Stimulated activated CD4-positive, alpha-beta T cell treated with anti-CD3 and anti-CD28 coated beads, Interleukin-12 subunit alpha, Interleukin-12 subunit beta, amount 100 ng/mL, for 24 hours (primary cell): ENCODE measurements at regions not wholly inside any gene's neighbourhood (a gene's known extent, or its start where the extent isn't known, plus 50 kb on each side); places are given as distances from the start of the nearest gene placed in this dataset.

Source experiments
- DNase-seq, 2 experiments: peaks; one replicate each; pipeline ENCODE4 v3.0.0-alpha.2; 2020; ENCODE audit warnings: low read depth in 2 of 2

DNA sequence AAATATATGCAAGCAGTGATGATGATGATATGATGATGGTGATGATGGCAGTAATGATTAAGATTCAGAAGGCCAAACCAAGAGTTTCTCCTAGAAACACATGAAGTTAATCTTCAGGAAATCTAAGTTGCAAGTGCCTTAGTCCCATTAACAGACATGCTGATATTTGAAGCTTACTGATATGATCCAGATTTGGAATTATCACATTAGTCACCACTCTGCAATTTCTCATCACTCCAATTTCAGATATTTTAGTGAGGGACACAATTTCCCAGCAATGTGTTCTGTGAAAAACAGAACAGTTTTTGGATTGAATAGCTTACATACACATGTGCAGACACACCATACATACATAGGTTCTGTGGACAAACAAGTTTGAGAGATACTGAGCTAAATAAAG is 411.4 kb upstream of the FAT3 start:
- no peak for DNase-seq

DNA sequence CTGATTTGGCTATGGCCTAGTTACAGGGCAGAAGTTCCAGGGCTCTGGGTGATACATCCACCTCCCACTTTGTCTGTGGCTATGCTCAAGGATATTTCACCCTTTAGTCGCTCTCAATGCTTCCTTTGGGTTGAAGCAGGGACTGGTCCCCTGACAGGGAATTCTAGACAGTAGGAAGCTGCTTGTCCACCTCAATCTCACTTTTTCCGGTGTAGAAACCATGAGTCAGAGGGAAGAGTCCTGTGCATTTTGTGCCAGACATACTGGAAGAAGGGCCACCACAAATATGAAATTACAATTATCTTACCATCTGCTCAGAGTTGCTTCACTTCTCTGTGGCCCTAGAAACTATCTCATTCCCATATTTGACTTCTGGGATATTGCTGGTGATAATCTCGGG is 413.7 kb upstream of the FAT3 start:
- no peak for DNase-seq

GRCh38 chr11:91805293-91805692 is 419.3 kb upstream of the FAT3 start:
- no peak for DNase-seq

GRCh38 chr11:91804042-91804441 is 420.6 kb upstream of the FAT3 start:
- no peak for DNase-seq

GRCh38 chr11:91802475-91802874 is 422.1 kb upstream of the FAT3 start:
- no peak for DNase-seq

DNA sequence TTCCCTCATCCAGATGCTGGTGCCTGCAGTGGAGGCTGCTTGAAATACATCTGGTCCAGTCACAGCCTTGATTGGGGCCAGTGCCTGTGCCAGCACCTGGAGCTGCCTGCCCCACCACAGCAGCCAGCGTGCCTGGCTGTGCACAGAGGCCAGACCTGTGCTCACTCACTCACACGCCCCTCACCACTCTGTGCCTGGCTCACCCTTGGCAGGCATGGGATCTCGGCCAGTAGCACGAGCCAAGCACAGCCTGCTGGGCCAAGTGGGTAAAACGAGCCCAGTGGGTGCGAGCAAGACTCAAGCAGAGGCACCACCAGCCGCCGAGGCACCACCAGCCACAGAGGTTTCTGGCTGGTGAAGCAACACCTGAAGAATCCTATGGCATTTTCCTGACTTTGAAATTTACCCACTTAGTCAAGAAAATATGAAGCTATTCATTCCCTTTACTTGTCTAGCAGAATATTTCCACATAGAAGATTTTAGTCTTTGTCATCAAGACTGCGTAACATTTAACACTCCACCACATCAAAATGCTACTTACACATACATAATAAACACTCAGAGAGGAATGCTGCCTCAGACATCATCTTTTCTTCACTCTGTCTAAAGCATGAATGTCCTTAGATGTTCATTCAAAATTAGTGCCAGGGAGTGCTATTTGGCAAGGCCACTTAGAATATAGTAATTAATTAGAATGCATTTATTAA is 424.3 kb upstream of the FAT3 start:
- no peak for DNase-seq

DNA sequence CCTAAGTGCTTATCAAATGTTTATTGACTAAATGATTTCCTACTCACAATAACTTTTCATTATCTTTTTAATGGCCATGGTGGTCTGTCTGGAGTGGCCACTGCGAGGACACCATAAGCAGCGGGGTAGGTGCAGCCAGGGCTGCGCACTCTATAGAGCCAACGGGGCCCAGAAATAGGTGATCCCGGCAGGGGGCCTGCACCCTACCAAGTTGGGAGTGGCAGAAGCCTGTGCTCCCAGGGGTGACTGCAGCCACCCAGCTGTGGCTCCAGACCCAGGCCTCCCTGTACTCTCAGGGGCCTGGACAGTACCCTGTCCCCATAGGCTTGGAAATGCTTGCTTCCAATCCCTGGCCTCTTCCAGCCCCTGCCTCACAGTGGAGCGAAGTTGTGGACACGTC is 426.4 kb upstream of the FAT3 start:
- DNase-seq = no peak

- no peak for DNase-seq
Measured at GRCh38 chr11:91796999-91797398, 427.6 kb upstream of the FAT3 start.

DNA sequence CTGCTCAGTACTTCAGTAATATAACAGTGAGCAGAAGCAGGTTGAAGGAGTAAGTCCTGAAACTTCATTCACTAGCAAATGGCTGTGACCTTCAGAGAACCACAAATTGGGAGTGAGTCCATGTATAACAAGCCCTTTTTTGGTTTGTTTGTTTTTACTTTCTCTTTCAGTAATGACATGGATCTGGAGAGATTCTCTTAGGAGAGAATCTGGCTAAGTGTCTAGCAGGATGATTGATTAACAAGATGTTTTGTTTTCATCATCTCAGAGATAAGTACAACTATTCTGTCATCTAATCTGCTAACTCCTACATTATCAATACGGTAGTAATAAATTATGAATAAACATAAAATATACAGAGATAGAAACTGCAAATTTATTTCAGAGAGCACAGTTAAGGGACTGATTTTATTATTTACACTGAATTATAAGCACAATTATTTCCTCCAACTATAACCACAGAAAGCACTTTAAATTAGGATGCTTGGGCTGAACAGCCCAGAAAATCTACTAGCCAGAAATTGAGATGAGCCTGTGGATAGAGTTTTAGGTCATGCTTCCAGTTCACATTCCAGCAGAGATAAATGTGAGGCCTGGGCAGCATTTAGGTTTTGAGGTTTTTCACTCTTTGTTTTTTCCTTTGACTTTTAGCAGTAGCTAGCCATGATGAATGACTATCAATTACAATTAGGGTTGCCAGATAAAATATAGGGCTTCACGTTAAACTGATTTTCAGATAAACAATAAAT is 429.3 kb upstream of the FAT3 start:
- no peak for DNase-seq

DNA sequence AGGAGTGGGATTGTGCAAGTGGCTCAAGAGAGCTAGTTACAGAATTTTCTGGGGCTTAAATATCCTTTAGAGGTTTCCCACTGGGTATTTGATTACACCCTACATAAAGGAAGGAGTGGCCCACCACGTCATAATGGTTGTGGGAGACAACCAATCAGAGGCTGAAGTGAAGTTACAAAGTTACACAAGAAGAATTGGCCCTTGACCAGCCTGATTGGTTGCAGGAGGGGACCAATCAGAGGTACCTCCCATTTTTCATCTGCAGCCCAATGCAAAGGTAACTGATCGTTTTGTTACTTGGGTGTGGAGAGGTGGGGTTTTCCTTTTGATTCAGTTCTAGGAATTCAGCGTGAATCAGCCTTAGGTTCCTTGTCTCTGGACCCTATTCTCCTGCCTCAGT is 430.5 kb upstream of the FAT3 start:
- DNase-seq = no peak

DNA sequence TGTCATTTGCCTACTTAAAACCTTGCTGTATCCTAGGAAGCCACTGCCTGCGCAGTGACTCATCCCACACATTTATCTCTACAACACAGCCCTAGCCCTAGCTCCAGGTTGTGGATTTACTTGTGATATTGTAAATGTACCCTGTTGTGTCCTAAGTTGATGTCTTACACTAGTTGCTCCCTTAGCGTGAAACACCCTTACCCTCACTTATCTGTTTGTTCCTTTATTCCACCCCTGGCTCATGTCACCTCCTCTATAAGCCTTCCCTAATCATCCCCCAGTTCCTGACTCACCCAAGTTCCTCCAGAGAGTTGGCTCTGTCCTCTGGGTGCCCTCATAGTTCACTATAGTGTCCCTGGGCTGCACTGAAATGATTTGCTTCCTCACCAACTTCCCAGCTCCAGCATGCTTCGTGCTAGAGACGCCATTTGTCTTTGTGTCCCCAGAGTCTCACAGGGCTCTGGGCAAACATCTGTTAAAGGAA is 431.8 kb upstream of the FAT3 start:
- DNase-seq = no peak

DNA sequence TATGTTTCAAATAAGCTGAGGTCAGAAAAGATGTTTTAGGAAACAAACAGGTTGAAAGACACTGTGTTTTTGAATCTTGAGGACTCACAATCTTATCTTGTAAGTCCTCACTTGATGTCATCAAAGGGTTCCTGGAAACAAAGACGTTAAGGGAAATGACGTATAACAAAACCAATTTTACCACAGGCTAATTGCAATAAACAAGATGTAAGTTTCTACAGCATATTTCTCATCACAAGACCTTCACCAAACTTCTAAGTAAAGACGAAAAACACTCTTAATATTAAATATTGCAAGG is 433.5 kb upstream of the FAT3 start:
- no peak for DNase-seq

- no peak for DNase-seq
Measured at GRCh38 chr11:91790346-91791170, 434.1 kb upstream of the FAT3 start.

DNA sequence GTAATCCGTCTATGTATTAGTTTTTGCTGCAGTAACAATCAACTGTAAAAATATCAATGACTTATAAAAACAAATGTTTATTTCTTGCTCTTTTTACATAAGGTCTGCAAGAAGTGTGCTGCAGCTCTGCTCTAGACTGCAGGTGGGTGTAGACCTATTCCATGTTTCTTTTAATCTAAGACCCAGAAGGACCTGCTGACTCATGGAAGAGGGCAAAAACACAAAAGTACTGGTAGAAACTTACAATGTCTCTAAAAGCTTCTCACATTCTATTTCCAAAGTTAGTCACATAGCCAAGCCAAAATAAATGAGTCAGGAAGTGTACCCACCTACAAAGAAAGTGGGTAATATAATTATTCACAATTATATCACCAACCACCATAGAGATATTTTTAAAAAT is 435.9 kb upstream of the FAT3 start:
- no peak for DNase-seq

- DNase-seq = no peak
Measured at GRCh38 chr11:91786097-91786496, 438.5 kb upstream of the FAT3 start.

DNA sequence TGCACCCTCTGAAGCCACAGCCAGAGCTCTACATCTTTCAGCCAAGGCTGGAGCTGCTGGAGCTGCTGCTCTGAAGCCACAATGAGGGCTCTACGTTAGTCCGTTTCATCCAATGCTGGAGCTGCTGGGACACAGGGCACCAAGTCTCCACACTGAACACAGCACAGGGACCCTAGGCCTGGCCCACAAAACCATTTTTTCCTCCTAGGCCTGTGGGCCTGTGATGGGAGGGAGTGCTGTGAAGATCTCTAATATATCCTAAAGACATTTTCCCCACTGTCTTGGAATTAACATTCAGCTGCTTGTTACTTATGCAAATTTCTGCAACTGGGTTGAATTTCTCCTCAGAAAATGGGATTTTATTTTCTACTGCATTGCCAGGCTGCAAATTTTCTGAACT is 441.4 kb upstream of the FAT3 start:
- no peak for DNase-seq

- no peak for DNase-seq
Measured at GRCh38 chr11:91778758-91779157, 445.9 kb upstream of the FAT3 start.

- DNase-seq = no peak
Measured at GRCh38 chr11:91776655-91777054, 448.0 kb upstream of the FAT3 start.

- DNase-seq = no peak
Measured at GRCh38 chr11:91773090-91773489, 451.5 kb upstream of the FAT3 start.

- DNase-seq = no peak
Measured at GRCh38 chr11:91771961-91772360, 452.7 kb upstream of the FAT3 start.

DNA sequence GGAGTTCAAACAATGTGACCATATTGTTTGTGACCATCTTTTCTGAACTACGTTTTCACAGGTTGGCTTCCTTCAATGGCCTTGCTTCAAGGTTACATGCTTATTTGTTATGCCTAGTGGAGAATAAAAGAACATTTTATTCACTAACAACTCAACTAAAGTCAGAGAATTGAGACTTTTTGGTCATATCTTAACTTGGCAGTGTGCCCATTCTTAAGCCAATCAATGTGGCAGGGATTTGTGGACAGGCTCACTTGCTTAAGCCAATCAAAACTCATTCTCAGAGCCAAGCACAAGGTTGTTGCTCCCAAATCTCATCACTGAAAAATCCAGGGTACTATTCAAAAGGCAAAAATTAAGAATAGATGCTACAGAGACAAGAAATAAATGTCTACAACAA is 455.8 kb upstream of the FAT3 start:
- DNase-seq = no peak

DNA sequence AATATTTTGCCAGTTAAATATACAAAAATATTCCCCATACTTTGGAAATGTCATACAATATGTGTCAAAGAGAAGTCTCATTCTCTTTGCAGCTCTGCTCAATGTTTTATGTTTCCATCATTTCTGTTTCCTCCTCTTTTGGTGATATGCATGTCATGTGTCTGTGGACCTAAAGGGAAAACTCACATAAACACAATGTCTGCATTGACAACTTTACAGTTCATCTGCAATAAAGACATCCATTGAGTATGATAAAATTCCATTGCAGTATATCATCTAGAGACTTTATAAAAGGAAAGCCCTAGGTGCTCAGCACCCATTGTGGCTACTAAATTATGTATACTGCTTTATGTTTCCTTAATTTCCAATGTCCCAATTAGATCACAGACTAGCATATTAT is 461.3 kb upstream of the FAT3 start:
- no peak for DNase-seq
